ENCODE measurements at regions not wholly inside any gene's neighbourhood (a gene's known extent, or its start where the extent isn't known, plus 50 kb on each side); places are given as distances from the start of the nearest gene placed in this dataset.
"Not testable (repeated sequence)": the region's sequence is repeated elsewhere in the genome, so short reads cannot be mapped to it uniquely, and the experiment has no call there.

GRCh38 chr1:91099746-91100621 is 78.1 kb upstream of the ZNF644 start:
- DNase-seq (no peak), ATAC-seq (ENCODE audit: insufficient read depth, low read depth) (peak; percentile 29; the same call in 1 of the 3 replicates)
- Histone ChIP-seq H3K9ac (ENCODE audit: low read depth, low read length) (no peak overlapping the region), H3K79me2 (ENCODE audit: insufficient read depth, low read length) (no peaks in the 10 kb centered on the region), H3K4me2 (ENCODE audit: insufficient read depth, low read length) (no peak overlapping the region), H3K27me3 (ENCODE audit: insufficient read depth, low read length, poor library complexity) (no peaks in the 10 kb centered on the region), H3K36me3 (ENCODE audit: insufficient read depth, low read length) (no peaks in the 10 kb centered on the region), H3K27ac (ENCODE audit: low read length) (no peak overlapping the region), H3K9me3 (ENCODE audit: insufficient read depth, low read length, severe bottlenecking) (no peaks in the 10 kb centered on the region), H4K20me1 (ENCODE audit: insufficient read depth, low read length) (no peaks in the 10 kb centered on the region), H3K4me3 (ENCODE audit: low read depth in 1 of 2, low read length in 2 of 2) (no peak overlapping the region), H2AFZ (ENCODE audit: low read depth, low read length) (no peak overlapping the region), H3K4me1 (ENCODE audit: insufficient read depth, low read length) (no peaks in the 10 kb centered on the region)
- TF ChIP-seq EZH2 (IDR thresholded peaks at IDR 0.05; ENCODE audit: borderline replicate concordance, low read depth, low read length, severe bottlenecking): no peak
- no peak for TF ChIP-seq CTCF (IDR thresholded peaks at IDR 0.05; ENCODE audit: borderline replicate concordance, extremely low read depth, low read length, poor library complexity, severe bottlenecking)

- Histone ChIP-seq H3K27me3 (ENCODE audit: insufficient read depth, low read length, poor library complexity) (no peaks in the 10 kb centered on the region), H3K9ac (ENCODE audit: low read depth, low read length) (no peak overlapping the region), H3K4me3 (ENCODE audit: low read depth in 1 of 2, low read length in 2 of 2) (no peak overlapping the region), H3K36me3 (ENCODE audit: insufficient read depth, low read length) (no peaks in the 10 kb centered on the region), H3K27ac (ENCODE audit: low read length) (no peak overlapping the region), H3K79me2 (ENCODE audit: insufficient read depth, low read length) (no peaks in the 10 kb centered on the region), H3K4me2 (ENCODE audit: insufficient read depth, low read length) (no peak overlapping the region), H2AFZ (ENCODE audit: low read depth, low read length) (no peak overlapping the region), H3K4me1 (ENCODE audit: insufficient read depth, low read length) (no peaks in the 10 kb centered on the region), H4K20me1 (ENCODE audit: insufficient read depth, low read length) (no peaks in the 10 kb centered on the region), H3K9me3 (ENCODE audit: insufficient read depth, low read length, severe bottlenecking) (no peaks in the 10 kb centered on the region)
- TF ChIP-seq EZH2 (IDR thresholded peaks at IDR 0.05; ENCODE audit: borderline replicate concordance, low read depth, low read length, severe bottlenecking) (no peak), CTCF (IDR thresholded peaks at IDR 0.05; ENCODE audit: borderline replicate concordance, extremely low read depth, low read length, poor library complexity, severe bottlenecking) (no peak)
- DNase-seq (no peak), ATAC-seq (ENCODE audit: insufficient read depth, low read depth) (no peak)
Measured at GRCh38 chr1:91098299-91098906, 76.6 kb upstream of the ZNF644 start.

- H3K27me3 ChIP-seq (ENCODE audit: insufficient read depth, low read length, poor library complexity); H3K4me3 ChIP-seq (ENCODE audit: low read depth in 1 of 2, low read length in 2 of 2); H3K27ac ChIP-seq (ENCODE audit: low read length); H3K9ac ChIP-seq (ENCODE audit: low read depth, low read length); H3K9me3 ChIP-seq (ENCODE audit: insufficient read depth, low read length, severe bottlenecking); H3K36me3 ChIP-seq (ENCODE audit: insufficient read depth, low read length); H3K4me1 ChIP-seq (ENCODE audit: insufficient read depth, low read length); H3K79me2 ChIP-seq (ENCODE audit: insufficient read depth, low read length); ATAC-seq (ENCODE audit: insufficient read depth, low read depth); H4K20me1 ChIP-seq (ENCODE audit: insufficient read depth, low read length); DNase-seq; H2AFZ ChIP-seq (ENCODE audit: low read depth, low read length); H3K4me2 ChIP-seq (ENCODE audit: insufficient read depth, low read length): not testable (repeated sequence)
Measured at GRCh38 chr1:91095321-91095720, 73.5 kb upstream of the ZNF644 start.

GRCh38 chr1:91092503-91092902 is 70.7 kb upstream of the ZNF644 start:
- H3K4me3 ChIP-seq (ENCODE audit: low read depth in 1 of 2, low read length in 2 of 2): no peak overlapping the region
- no peaks in the 10 kb centered on the region for H4K20me1 ChIP-seq (ENCODE audit: insufficient read depth, low read length)
- DNase-seq (no peak), ATAC-seq (ENCODE audit: insufficient read depth, low read depth) (no peak)
- no peak overlapping the region for H3K4me2 ChIP-seq (ENCODE audit: insufficient read depth, low read length)
- H3K27ac ChIP-seq (ENCODE audit: low read length): no peak overlapping the region
- H3K79me2 ChIP-seq (ENCODE audit: insufficient read depth, low read length): no peaks in the 10 kb centered on the region
- no peaks in the 10 kb centered on the region for H3K27me3 ChIP-seq (ENCODE audit: insufficient read depth, low read length, poor library complexity)
- TF ChIP-seq EZH2 (IDR thresholded peaks at IDR 0.05; ENCODE audit: borderline replicate concordance, low read depth, low read length, severe bottlenecking): no peak
- TF ChIP-seq CTCF (IDR thresholded peaks at IDR 0.05; ENCODE audit: borderline replicate concordance, extremely low read depth, low read length, poor library complexity, severe bottlenecking): no peak
- H3K9me3 ChIP-seq (ENCODE audit: insufficient read depth, low read length, severe bottlenecking): peaks cover 2% of the 10 kb centered on the region
- H3K4me1 ChIP-seq (ENCODE audit: insufficient read depth, low read length): no peaks in the 10 kb centered on the region
- H2AFZ ChIP-seq (ENCODE audit: low read depth, low read length): no peak overlapping the region
- H3K36me3 ChIP-seq (ENCODE audit: insufficient read depth, low read length): no peaks in the 10 kb centered on the region
- H3K9ac ChIP-seq (ENCODE audit: low read depth, low read length): no peak overlapping the region

Data from DND-41 (cell line).